Liver (tissue), 8 donors: ENCODE measurements at regions not wholly inside any gene's neighbourhood (a gene's known extent, or its start where the extent isn't known, plus 50 kb on each side); places are given as distances from the start of the nearest gene placed in this dataset.

Experiments used
- DNase-seq: peaks from one replicate; pipeline ENCODE4 v3.0.0-alpha.2; 2017; ENCODE audit warnings: low spot score
- H3K27ac ChIP-seq, 2 donors: one replicate each; pipeline ENCODE4 v1.7.0; 2013; ENCODE audit warnings: inconsistent platforms in 2 of 2, low read length in 2 of 2, control low read depth in 1 of 2, low read depth in 1 of 2, mild to moderate bottlenecking in 1 of 2
- H3K27me3 ChIP-seq, 4 donors: one replicate each; pipeline versions ENCODE4 v1.6.1 to v1.7.0; 2013; ENCODE audit warnings: low read length in 3 of 4, inconsistent platforms in 1 of 4, mild to moderate bottlenecking in 1 of 4, moderate library complexity in 1 of 4; ENCODE audit not compliant: control insufficient read depth in 4 of 4, insufficient read depth in 4 of 4
- H3K36me3 ChIP-seq, 4 donors: one replicate each; pipeline versions ENCODE4 v1.6.1 to v1.7.0; 2013; ENCODE audit warnings: low read length in 3 of 4, mild to moderate bottlenecking in 3 of 4, low read depth in 1 of 4, moderate library complexity in 1 of 4; ENCODE audit not compliant: control insufficient read depth in 4 of 4, insufficient read depth in 3 of 4
- H3K4me1 ChIP-seq, 4 donors: one replicate each; pipeline versions ENCODE4 v1.6.1 to v1.7.0; 2013; ENCODE audit warnings: low read length in 3 of 4, mild to moderate bottlenecking in 3 of 4, moderate library complexity in 1 of 4; ENCODE audit not compliant: control insufficient read depth in 4 of 4, insufficient read depth in 4 of 4
- H3K4me3 ChIP-seq, 3 donors: one replicate each; pipeline versions ENCODE4 v1.6.1 to v1.7.0; 2013; ENCODE audit warnings: low read length in 3 of 3, control low read depth in 1 of 3, low read depth in 1 of 3, mild to moderate bottlenecking in 1 of 3
- H3K9ac ChIP-seq, 2 donors: one replicate each; pipeline ENCODE4 v1.7.0; 2013; ENCODE audit warnings: low read length in 2 of 2, mild to moderate bottlenecking in 2 of 2, moderate library complexity in 2 of 2, control low read depth in 1 of 2, low read depth in 1 of 2
- H3K9me3 ChIP-seq, 4 donors: one replicate each; pipeline versions ENCODE4 v1.6.1 to v1.7.0; 2013; ENCODE audit warnings: low read length in 3 of 4; ENCODE audit not compliant: control insufficient read depth in 4 of 4
- EGR1 ChIP-seq, 2 donors: IDR thresholded peaks; 2 replicates each; pipeline ENCODE4 v1.6.1; 2016 to 2018; ENCODE audit warnings: antibody characterized with exemption in 2 of 2, low read depth in 2 of 2
- FOXA1 ChIP-seq: IDR thresholded peaks from 2 replicates; pipeline ENCODE4 v1.6.1; 2016; ENCODE audit warnings: antibody characterized with exemption
- FOXA2 ChIP-seq: IDR thresholded peaks from 2 replicates; pipeline ENCODE4 v1.6.1; 2016; ENCODE audit warnings: antibody characterized with exemption
- GABPA ChIP-seq, 2 donors: IDR thresholded peaks in 1 of 2; conservative IDR thresholded peaks in 1 of 2; 2 replicates each; pipeline ENCODE4 v1.6.1; 2016; ENCODE audit warnings: antibody characterized with exemption in 2 of 2, mild to moderate bottlenecking in 1 of 2, moderate library complexity in 1 of 2
- HNF4A ChIP-seq, 2 donors: conservative IDR thresholded peaks; 2 replicates each; pipeline ENCODE4 v1.6.1; 2016; ENCODE audit warnings: antibody characterized with exemption in 2 of 2, mild to moderate bottlenecking in 2 of 2
- HNF4G ChIP-seq: IDR thresholded peaks from 2 replicates; pipeline ENCODE4 v1.6.1; 2016; ENCODE audit warnings: antibody characterized with exemption
- JUND ChIP-seq, 2 donors: IDR thresholded peaks; 2 replicates each; pipeline ENCODE4 v1.6.1; 2016; ENCODE audit warnings: antibody characterized with exemption in 2 of 2
- NR2F2 ChIP-seq: IDR thresholded peaks from 2 replicates; pipeline ENCODE4 v1.6.1; 2016; ENCODE audit warnings: antibody characterized with exemption
- RAD21 ChIP-seq, 2 donors: IDR thresholded peaks; 2 replicates each; pipeline ENCODE4 v1.6.1; 2016; ENCODE audit warnings: antibody characterized with exemption in 2 of 2, mild to moderate bottlenecking in 2 of 2
- RXRA ChIP-seq, 2 donors: IDR thresholded peaks; 2 replicates each; pipeline ENCODE4 v1.6.1; 2017 to 2018; ENCODE audit warnings: antibody characterized with exemption in 2 of 2, mild to moderate bottlenecking in 1 of 2
- SP1 ChIP-seq: IDR thresholded peaks from 2 replicates; pipeline ENCODE4 v1.6.1; 2018; ENCODE audit warnings: antibody characterized with exemption, mild to moderate bottlenecking
- TAF1 ChIP-seq: conservative IDR thresholded peaks from 2 replicates; pipeline ENCODE4 v1.6.1; 2016; ENCODE audit warnings: antibody characterized with exemption, mild to moderate bottlenecking
- YY1 ChIP-seq: IDR thresholded peaks from 2 replicates; pipeline ENCODE4 v1.6.1; 2016; ENCODE audit warnings: antibody characterized with exemption, mild to moderate bottlenecking
- WGBS: extraction: QIAGEN DNeasy Blood & Tissue Kit; methylation state at CpG from one replicate; pipeline ENCODE4 v1.1.7; 2013; 5-methylcytosine and 5-hydroxymethylcytosine counted together
- TF ChIP-seq, protein P1 (sequence below): IDR thresholded peaks from 2 replicates; pipeline ENCODE4 v1.6.1; 2016; ENCODE audit warnings: antibody characterized with exemption
- TF ChIP-seq, protein P2 (sequence below): IDR thresholded peaks from 2 replicates; pipeline ENCODE4 v1.6.1; 2016; ENCODE audit warnings: antibody characterized with exemption, mild to moderate bottlenecking
- TF ChIP-seq, protein P3 (sequence below): IDR thresholded peaks from 2 replicates; pipeline ENCODE4 v1.6.1; 2016; ENCODE audit warnings: antibody characterized with exemption
- TF ChIP-seq, protein P4 (sequence below): fragments of 150-350 bp; IDR thresholded peaks from 2 replicates; pipeline ENCODE4 v1.5.1; 2017; ENCODE audit warnings: improper control_type of control experiment, low read depth, low read length; ENCODE audit not compliant: missing input control
- TF ChIP-seq, protein P5 (sequence below): IDR thresholded peaks from 2 replicates; pipeline ENCODE4 v1.6.1; 2016; ENCODE audit warnings: antibody characterized with exemption
- donor health status: healthy.
- donor health status: healthy.
- donor health status: healthy.
- donor health status: healthy.
- donor health status: healthy.

DNA sequence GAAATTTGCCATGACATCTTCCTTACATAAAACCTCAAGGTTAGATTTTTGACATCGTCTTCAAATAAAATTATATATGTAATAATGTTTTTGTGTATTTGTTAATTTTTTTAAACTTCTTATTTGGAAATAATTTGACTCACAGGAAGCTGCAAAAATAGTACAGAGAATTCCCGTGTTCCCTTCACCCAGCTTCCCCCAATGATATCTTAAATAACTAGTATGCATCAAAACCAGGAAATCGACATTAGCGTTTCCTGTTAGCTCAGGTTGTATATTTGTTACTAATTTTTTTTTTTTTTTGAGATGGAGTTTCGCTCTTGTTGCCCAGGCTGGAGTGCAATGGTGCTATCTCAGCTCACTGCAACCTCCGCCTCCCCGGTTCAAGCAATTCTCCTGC, 86.3 kb upstream of the SPRY4 start (continued):
- no peak for TF ChIP-seq RXRA (IDR thresholded peaks at IDR 0.05)

DNA sequence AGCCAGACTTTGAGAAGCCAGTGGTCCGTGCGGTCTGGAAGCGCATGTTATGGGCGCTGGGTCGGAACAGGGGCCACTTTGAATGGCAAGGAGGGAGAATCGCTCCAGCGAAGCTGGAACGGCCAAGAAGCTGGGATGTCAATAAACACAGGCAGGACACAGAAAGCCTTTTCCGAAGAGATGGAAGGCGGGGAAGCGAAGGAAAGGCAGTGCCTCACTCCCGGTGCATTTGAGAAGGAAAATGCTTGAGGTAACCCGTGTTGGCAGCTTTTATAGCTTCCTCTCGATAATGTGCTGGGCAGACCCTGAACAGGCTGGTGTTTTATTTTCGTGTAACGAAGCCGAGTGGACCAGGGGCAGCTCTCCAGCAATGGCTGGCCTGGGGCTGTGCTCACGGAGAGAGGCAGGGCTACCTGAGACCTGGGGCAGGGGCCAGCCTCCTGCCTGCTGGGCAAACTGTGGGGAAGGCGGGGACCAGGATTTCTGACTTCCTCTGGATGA, 84.2 kb upstream of the SPRY4 start:
- Histone ChIP-seq H3K4me3 (no peak overlapping the region), H3K4me1 (no peaks in the 10 kb centered on the region), H3K9me3 (no peaks in the 10 kb centered on the region), H3K27ac (no peak overlapping the region), H3K9ac (no peak overlapping the region), H3K36me3 (no peaks in the 10 kb centered on the region), H3K27me3 (no peaks in the 10 kb centered on the region)
- WGBS, result 96% methylated on average over 19 of the region's 19 CpGs
- no peak for DNase-seq
- no peak for TF ChIP-seq EGR1 (IDR thresholded peaks at IDR 0.05; ENCODE audit: low read depth in 2 of 2)
- TF ChIP-seq YY1, result no peak
- no peak for TF ChIP-seq JUND (IDR thresholded peaks at IDR 0.05)
- TF ChIP-seq SP1, result no peak
- no peak for TF ChIP-seq HNF4A (conservative IDR thresholded peaks at IDR 0.05)
- TF ChIP-seq RXRA (IDR thresholded peaks at IDR 0.05), result no peak
- TF ChIP-seq HNF4G, result no peak
- TF ChIP-seq, protein P1, sequence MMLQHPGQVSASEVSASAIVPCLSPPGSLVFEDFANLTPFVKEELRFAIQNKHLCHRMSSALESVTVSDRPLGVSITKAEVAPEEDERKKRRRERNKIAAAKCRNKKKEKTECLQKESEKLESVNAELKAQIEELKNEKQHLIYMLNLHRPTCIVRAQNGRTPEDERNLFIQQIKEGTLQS, result no peak
- TF ChIP-seq FOXA1, result no peak
- TF ChIP-seq GABPA (IDR thresholded peaks at IDR 0.05 in 1 of 2, conservative IDR thresholded peaks at IDR 0.05 in 1 of 2), result no peak
- TF ChIP-seq, protein P2, sequence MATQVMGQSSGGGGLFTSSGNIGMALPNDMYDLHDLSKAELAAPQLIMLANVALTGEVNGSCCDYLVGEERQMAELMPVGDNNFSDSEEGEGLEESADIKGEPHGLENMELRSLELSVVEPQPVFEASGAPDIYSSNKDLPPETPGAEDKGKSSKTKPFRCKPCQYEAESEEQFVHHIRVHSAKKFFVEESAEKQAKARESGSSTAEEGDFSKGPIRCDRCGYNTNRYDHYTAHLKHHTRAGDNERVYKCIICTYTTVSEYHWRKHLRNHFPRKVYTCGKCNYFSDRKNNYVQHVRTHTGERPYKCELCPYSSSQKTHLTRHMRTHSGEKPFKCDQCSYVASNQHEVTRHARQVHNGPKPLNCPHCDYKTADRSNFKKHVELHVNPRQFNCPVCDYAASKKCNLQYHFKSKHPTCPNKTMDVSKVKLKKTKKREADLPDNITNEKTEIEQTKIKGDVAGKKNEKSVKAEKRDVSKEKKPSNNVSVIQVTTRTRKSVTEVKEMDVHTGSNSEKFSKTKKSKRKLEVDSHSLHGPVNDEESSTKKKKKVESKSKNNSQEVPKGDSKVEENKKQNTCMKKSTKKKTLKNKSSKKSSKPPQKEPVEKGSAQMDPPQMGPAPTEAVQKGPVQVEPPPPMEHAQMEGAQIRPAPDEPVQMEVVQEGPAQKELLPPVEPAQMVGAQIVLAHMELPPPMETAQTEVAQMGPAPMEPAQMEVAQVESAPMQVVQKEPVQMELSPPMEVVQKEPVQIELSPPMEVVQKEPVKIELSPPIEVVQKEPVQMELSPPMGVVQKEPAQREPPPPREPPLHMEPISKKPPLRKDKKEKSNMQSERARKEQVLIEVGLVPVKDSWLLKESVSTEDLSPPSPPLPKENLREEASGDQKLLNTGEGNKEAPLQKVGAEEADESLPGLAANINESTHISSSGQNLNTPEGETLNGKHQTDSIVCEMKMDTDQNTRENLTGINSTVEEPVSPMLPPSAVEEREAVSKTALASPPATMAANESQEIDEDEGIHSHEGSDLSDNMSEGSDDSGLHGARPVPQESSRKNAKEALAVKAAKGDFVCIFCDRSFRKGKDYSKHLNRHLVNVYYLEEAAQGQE, result no peak
- TF ChIP-seq, protein P3, sequence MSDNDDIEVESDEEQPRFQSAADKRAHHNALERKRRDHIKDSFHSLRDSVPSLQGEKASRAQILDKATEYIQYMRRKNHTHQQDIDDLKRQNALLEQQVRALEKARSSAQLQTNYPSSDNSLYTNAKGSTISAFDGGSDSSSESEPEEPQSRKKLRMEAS, result no peak
- TF ChIP-seq RAD21 (IDR thresholded peaks at IDR 0.05), result no peak
- no peak for TF ChIP-seq FOXA2
- TF ChIP-seq NR2F2, result no peak
- TF ChIP-seq, protein P4, sequence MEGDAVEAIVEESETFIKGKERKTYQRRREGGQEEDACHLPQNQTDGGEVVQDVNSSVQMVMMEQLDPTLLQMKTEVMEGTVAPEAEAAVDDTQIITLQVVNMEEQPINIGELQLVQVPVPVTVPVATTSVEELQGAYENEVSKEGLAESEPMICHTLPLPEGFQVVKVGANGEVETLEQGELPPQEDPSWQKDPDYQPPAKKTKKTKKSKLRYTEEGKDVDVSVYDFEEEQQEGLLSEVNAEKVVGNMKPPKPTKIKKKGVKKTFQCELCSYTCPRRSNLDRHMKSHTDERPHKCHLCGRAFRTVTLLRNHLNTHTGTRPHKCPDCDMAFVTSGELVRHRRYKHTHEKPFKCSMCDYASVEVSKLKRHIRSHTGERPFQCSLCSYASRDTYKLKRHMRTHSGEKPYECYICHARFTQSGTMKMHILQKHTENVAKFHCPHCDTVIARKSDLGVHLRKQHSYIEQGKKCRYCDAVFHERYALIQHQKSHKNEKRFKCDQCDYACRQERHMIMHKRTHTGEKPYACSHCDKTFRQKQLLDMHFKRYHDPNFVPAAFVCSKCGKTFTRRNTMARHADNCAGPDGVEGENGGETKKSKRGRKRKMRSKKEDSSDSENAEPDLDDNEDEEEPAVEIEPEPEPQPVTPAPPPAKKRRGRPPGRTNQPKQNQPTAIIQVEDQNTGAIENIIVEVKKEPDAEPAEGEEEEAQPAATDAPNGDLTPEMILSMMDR, result no peak
- TF ChIP-seq, protein P5, sequence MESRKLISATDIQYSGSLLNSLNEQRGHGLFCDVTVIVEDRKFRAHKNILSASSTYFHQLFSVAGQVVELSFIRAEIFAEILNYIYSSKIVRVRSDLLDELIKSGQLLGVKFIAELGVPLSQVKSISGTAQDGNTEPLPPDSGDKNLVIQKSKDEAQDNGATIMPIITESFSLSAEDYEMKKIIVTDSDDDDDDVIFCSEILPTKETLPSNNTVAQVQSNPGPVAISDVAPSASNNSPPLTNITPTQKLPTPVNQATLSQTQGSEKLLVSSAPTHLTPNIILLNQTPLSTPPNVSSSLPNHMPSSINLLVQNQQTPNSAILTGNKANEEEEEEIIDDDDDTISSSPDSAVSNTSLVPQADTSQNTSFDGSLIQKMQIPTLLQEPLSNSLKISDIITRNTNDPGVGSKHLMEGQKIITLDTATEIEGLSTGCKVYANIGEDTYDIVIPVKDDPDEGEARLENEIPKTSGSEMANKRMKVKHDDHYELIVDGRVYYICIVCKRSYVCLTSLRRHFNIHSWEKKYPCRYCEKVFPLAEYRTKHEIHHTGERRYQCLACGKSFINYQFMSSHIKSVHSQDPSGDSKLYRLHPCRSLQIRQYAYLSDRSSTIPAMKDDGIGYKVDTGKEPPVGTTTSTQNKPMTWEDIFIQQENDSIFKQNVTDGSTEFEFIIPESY, result no peak
- no peak for TF ChIP-seq TAF1
